ENCODE measurements at regions not wholly inside any gene's neighbourhood (a gene's known extent, or its start where the extent isn't known, plus 50 kb on each side); places are given as distances from the start of the nearest gene placed in this dataset.

GRCh38 chr2:3952866-3953516, 249.6 kb downstream of the DCDC2C start:
- H3K27me3 Mint-ChIP-seq = no peaks in the 10 kb centered on the region
- H3K36me3 Mint-ChIP-seq (ENCODE audit: low read depth) = no peaks in the 10 kb centered on the region
- intact Hi-C loops (cut with micrococcal nuclease) = no loop called here
- ChIA-PET CTCF (no interaction called here), POLR2A (no interaction called here)
- no peaks in the 10 kb centered on the region for H3K9me3 Mint-ChIP-seq
- TF ChIP-seq, protein P1, sequence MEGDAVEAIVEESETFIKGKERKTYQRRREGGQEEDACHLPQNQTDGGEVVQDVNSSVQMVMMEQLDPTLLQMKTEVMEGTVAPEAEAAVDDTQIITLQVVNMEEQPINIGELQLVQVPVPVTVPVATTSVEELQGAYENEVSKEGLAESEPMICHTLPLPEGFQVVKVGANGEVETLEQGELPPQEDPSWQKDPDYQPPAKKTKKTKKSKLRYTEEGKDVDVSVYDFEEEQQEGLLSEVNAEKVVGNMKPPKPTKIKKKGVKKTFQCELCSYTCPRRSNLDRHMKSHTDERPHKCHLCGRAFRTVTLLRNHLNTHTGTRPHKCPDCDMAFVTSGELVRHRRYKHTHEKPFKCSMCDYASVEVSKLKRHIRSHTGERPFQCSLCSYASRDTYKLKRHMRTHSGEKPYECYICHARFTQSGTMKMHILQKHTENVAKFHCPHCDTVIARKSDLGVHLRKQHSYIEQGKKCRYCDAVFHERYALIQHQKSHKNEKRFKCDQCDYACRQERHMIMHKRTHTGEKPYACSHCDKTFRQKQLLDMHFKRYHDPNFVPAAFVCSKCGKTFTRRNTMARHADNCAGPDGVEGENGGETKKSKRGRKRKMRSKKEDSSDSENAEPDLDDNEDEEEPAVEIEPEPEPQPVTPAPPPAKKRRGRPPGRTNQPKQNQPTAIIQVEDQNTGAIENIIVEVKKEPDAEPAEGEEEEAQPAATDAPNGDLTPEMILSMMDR (IDR thresholded peaks at IDR 0.05) = no peak
- ATAC-seq (ENCODE audit: low read depth) = no peak
- H3K27ac Mint-ChIP-seq = no peak overlapping the region
- H3K4me3 Mint-ChIP-seq = no peak overlapping the region
- no peaks in the 10 kb centered on the region for H3K4me1 Mint-ChIP-seq
- DNase-seq = no peak

DNA sequence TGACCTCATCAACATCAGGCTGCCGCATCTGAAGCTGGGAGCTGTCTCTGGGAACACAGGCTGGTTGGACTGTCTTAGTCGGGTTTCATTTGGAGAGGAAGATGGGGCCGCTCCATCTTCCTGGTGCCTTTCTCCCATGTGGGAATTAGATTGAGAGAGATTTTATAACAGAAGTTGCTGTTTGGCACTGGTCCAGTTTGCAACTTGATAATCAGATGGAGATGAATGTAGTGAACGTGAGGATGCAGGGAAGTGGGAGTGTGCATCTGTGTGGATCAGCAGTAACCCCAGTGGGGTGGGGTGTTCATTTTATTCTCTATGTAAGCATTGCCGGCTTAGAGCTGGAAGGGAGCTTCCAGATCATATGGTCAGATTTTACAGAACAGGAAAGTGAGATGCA, 250.9 kb downstream of the DCDC2C start:
- H3K27ac Mint-ChIP-seq = no peak overlapping the region
- ATAC-seq (ENCODE audit: low read depth) = no peak
- TF ChIP-seq, protein P1 (IDR thresholded peaks at IDR 0.05) = no peak
- H3K4me1 Mint-ChIP-seq = no peaks in the 10 kb centered on the region
- H3K4me3 Mint-ChIP-seq = no peak overlapping the region
- H3K36me3 Mint-ChIP-seq (ENCODE audit: low read depth) = no peaks in the 10 kb centered on the region
- intact Hi-C loops (cut with micrococcal nuclease) = no loop called here
- H3K9me3 Mint-ChIP-seq = no peaks in the 10 kb centered on the region
- CTCF ChIA-PET = no interaction called here
- H3K27me3 Mint-ChIP-seq = no peaks in the 10 kb centered on the region
- POLR2A ChIA-PET = no interaction called here
- no peak for DNase-seq

GRCh38 chr2:3956406-3956805, 253.0 kb downstream of the DCDC2C start:
- ChIA-PET POLR2A (no interaction called here), CTCF (no interaction called here)
- no peaks in the 10 kb centered on the region for H3K27me3 Mint-ChIP-seq
- no peak overlapping the region for H3K27ac Mint-ChIP-seq
- DNase-seq (no peak), ATAC-seq (ENCODE audit: low read depth) (no peak)
- TF ChIP-seq, protein P1 (IDR thresholded peaks at IDR 0.05) = no peak
- H3K4me3 Mint-ChIP-seq = no peak overlapping the region
- no peaks in the 10 kb centered on the region for H3K9me3 Mint-ChIP-seq
- H3K36me3 Mint-ChIP-seq (ENCODE audit: low read depth) = no peaks in the 10 kb centered on the region
- H3K4me1 Mint-ChIP-seq = no peaks in the 10 kb centered on the region
- intact Hi-C loops (cut with micrococcal nuclease) = no loop called here

DNA sequence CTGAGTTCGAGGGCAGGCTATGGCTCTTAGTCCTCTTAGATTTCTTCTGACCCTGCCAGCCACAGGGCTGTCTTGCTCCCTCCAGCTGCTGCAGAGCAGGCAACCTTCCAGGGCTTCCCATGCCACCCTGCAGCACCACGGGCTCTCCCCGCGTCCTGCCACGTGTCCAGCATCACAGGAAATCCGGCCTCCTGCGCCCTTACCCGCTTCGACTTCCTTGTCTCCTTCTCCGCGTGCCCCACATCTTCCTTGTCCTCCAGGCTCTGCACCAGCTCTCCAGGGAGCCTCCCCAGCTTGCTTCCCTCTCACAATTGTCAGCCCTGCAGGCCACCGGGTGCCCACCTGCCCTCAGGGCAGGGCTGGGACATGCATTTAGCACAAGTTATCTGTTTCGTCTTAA, 253.5 kb downstream of the DCDC2C start:
- POLR2A ChIA-PET = no interaction called here
- Mint-ChIP-seq H3K27me3 (no peaks in the 10 kb centered on the region), H3K27ac (no peak overlapping the region), H3K9me3 (no peaks in the 10 kb centered on the region), H3K36me3 (ENCODE audit: low read depth) (no peaks in the 10 kb centered on the region), H3K4me1 (no peaks in the 10 kb centered on the region), H3K4me3 (no peak overlapping the region)
- DNase-seq = no peak
- CTCF ChIA-PET = no interaction called here
- no peak for ATAC-seq (ENCODE audit: low read depth)
- TF ChIP-seq, protein P1 (IDR thresholded peaks at IDR 0.05) = no peak
- intact Hi-C loops (cut with micrococcal nuclease) = no loop called here

DNA sequence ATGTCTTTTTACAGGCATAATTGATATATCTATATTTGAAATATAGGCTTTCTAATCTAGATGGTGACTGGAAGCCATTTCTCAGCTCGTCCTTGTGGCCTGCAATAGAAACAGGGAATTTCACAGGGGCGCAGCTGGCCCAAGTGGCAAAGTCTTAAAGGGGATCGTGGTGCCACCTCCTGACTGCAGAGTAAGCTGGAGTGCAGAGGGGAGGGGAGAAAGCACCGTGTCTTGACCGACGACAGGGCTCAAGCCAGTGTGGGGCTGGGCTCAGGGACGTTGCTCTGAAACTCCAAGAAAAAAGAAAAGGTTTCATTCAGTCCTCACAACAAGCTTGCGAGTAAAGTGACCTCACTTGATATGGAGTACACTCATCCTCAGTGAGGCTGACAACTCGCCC, 255.1 kb downstream of the DCDC2C start:
- ChIA-PET POLR2A (no interaction called here), CTCF (interaction anchor here (1.2 kb wide), 1 partner anchor 16 kb away, joined by 3 read pairs; no protein-coding TSS in a partner anchor)
- intact Hi-C loops (cut with micrococcal nuclease) = no loop called here

More for the DNA sequence above, 255.1 kb downstream of the DCDC2C start:
- H3K27me3 Mint-ChIP-seq = no peaks in the 10 kb centered on the region
- H3K4me1 Mint-ChIP-seq = no peaks in the 10 kb centered on the region
- TF ChIP-seq, protein P1 (IDR thresholded peaks at IDR 0.05) = no peak
- no peak overlapping the region for H3K27ac Mint-ChIP-seq
- no peaks in the 10 kb centered on the region for H3K36me3 Mint-ChIP-seq (ENCODE audit: low read depth)
- H3K9me3 Mint-ChIP-seq = no peaks in the 10 kb centered on the region
- DNase-seq (no peak), ATAC-seq (ENCODE audit: low read depth) (no peak)
- H3K4me3 Mint-ChIP-seq = no peak overlapping the region

Measured in activated B cell treated with CpG ODN at 0.5 μM for 24 hours (primary cell).